DMS79 (cell line): ENCODE measurements at regions not wholly inside any gene's neighbourhood (a gene's known extent, or its start where the extent isn't known, plus 50 kb on each side); places are given as distances from the start of the nearest gene placed in this dataset.
"Not testable (repeated sequence)": the region's sequence is repeated elsewhere in the genome, so short reads cannot be mapped to it uniquely, and the experiment has no call there.

Experiments
- DNase-seq: peaks from one replicate; lab custom pipeline; 2025; lab: John Stamatoyannopoulos, UW

DNA sequence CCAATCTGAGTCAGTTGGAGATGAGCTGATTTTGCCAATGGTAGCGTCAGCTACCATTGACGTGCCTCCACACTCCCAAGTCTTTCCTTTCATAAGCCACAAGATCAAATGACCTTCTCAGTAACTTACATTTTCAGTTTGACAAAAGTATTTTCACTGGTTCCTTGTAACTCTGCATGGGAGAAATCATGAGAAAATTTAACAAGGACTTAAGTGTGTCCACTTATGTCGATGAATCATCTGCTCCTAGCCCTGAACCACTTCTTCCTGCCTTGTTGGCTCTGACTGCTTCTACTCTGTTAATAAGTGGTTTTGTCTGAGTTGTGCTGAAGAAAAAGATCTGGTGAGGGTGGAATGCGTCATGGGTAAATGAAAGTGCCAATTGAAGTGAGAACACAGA is 101.2 kb downstream of the NFKBIZ start:
- DNase-seq: peak; percentile 94

DNA sequence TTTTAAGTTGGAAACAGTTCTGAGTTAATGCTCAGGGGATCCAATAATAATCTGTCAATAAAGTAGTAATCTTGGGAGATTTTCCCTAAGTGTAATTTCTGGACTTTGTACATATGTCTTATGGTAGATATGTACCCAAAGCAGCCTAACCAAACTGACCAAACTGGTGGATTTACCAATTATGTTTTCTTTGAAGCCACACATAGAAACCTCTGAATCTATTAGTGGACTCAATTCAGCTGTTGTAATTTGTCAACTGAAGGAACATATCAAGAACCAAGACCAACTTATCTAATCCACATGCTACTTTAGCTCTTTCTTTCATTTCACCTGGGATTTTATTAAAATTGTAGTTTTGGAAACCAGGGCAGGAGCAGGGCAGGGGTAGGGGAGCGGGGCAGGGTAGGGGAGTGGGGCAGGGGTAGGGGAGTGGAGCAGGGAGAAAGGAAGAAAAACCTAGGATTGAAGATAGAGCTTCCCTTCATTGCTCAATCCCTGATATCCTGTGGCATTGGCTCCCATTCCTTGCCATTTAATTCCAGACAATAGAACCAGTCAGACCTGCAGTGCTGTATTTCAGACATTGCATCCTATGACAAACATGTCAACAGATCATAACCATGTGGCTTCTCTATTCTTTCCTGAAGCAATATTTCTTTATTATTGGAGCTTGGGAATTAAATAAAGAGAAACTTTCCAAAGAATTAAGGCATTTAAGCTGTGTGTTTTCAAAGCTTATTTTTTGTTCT is 101.8 kb downstream of the NFKBIZ start:
- no peak for DNase-seq

- peak; percentile 25 for DNase-seq
Measured at GRCh38 chr3:101954361-101954760, 105.0 kb downstream of the NFKBIZ start.

GRCh38 chr3:101954936-101955335 is 105.6 kb downstream of the NFKBIZ start:
- DNase-seq: peak; percentile 66

GRCh38 chr3:101962055-101962454 is 112.7 kb downstream of the NFKBIZ start:
- DNase-seq: no peak

DNA sequence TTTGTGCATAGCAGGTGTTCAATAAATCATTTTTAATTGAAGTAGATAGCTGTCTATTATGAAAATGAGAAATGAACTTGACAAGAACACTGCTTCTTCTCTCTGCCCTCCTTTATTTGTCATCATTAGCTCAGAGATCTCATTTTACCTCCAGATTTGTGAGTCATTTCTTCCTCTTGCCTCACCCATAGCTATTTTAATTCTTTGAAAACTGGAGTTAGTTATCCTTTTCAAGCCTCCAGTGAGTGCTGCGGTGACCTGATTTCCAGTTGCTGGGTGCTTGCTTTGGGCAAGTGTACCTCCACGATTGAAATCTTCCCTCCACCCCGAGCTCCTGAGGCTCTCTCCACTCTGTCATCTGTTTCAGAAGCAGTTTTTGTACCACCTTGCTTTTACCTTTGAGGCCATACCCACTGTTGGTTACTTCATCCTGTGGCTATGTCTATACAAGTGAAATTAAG is 114.6 kb downstream of the NFKBIZ start:
- DNase-seq: no peak

- no peak for DNase-seq
Measured at GRCh38 chr3:101964861-101965260, 115.5 kb downstream of the NFKBIZ start.

- no peak for DNase-seq
Measured at GRCh38 chr3:101966226-101966625, 116.9 kb downstream of the NFKBIZ start.

DNA sequence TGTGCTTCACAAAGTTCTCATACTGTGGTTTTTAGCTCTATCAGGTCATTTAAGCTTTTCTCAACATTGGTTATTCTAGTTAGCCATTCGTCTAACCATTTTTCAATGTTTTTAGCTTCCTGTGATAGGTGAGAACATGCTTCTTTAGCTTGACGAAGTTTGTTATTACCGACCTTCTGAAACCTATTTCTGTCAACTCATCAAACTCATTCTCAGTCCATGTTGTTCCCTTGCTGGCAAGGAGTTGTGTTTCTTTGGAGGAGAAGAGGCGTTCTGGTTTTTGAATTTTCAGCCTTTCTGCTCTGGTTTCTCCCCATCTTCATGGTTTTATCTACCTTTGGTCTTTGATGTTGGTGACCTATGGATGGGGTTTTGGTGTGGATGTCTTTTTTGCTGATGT is 120.9 kb downstream of the NFKBIZ start:
- no peak for DNase-seq

GRCh38 chr3:101970905-101971304 is 121.6 kb downstream of the NFKBIZ start:
- no peak for DNase-seq

DNA sequence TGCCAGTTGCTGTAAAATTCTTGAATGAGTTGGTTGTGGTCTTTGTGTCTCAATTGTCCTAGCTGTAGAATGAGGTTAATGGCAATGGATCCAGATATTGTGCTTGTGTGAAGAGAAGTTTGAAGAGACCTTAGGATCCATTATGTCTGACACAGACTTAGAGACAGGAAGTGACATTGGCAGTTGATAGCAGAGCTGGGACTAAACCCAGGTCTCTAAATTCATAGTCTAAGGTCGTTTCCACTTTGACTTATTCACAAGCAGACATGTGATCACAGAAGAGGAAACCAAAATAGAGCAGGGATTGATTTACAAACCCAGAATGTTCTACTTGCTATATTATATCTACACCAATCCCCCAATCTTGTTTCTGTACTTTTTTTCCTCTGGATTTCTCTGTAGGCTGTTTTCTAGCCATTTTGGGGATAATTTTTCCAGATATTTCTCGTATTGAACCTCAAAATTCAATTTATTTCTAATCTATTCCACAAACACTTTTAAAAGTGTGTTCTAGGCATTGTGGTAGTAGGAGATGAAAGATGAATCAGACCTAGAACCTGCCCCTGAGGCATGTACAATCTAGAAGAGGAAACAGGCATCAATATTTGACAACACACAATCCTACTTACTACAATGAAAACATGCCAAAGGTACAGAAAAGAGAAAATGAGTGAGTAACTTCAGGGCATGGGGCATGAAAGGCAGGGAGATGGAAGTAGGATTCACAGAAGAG is 123.3 kb downstream of the NFKBIZ start:
- no peak for DNase-seq

- no peak for DNase-seq
Measured at GRCh38 chr3:101973163-101973505, 123.8 kb downstream of the NFKBIZ start.

DNA sequence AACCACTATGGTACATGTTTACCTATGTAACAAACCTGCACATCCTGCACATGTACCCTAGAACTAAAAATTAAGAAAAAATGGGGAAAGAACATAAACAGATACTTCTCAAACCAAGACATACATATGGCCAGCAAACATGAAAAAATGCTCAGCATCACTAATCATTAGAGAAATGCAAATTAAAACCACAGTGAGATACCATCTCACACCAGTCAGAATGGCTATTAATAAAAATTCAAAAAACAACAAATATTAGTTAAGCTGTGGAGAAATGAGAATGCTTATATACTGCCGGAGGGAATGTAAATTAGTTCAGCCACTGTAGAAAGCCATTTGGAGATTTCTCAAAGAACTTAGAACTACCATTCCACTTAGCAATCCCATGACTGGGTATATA is 126.1 kb downstream of the NFKBIZ start:
- not testable (repeated sequence) for DNase-seq

DNA sequence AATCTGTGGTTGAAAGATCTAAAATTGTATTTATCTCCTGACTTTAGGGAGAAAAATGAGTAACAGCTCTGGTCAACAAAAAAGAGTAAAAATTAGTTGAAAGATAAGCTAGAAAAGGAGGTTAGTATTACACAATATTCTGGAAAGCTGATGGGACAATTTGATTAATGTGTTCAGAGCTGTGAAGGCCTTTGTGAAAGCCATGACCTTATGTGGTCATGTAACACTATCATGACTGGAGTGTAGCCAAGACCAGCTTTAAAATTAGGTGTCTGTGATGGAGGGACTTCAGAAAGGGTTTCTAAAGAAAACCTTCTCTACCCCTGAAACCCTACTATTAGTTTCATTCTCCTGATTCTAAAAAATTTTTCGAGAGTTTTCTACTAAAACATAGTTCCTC is 127.2 kb downstream of the NFKBIZ start:
- no peak for DNase-seq

DNA sequence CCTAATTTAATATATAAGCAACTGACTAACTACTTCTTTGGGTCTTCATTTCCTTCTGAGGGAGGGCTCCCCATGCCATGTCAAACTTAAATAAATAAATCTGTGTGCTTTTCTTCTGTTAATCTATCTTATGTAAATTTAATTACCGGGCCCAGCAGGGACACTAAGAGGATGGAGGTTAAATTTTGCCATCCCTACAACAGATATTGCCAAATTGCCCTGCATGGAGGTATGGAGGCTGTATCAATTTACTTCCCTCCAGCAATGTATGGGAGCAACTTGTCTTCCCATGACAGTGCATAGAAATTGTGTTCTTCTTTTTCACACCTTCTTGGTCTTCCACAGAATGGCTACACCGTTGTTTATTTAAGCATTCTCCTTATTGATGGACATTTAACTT is 129.0 kb downstream of the NFKBIZ start:
- no peak for DNase-seq

- DNase-seq: no peak
Measured at GRCh38 chr3:101979033-101979432, 129.7 kb downstream of the NFKBIZ start.

DNA sequence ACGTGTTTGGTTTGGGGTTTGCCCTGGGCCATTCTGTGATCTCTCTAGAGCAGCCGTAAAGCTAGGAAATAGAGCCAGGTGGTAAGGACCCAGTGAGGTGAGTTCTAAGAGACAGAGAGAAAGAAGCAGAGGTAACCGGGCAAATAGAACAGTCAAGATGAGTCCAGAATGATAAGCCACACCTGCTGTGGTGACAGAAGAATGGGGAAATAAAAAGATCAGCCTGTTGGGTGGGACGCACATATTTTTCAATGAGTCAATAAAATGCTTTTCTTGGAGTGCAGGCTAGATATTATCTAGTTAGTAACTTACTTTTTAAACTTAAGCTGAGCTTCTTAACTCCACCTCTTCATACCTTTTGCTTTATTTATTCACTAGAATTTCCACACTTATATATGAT is 135.0 kb downstream of the NFKBIZ start:
- no peak for DNase-seq

DNA sequence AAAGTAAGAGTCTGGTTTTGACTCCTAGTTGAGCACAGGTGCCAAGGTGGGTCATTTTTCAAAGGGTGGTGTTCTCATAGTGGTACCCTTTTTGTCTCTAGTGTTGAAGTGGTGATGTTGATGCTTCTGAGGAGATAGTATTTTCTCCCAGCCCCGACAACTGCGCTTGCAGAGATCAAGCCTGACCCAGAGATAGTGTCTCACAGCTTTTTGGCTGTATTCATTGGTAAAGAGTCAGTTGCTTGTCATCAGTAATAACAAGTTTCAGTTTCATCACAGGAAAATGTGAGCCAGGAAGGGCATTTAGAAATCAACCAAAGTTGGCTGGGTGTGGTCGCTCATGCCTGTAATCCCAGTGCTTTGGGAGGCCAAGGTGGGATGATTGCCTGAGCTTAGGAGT is 139.3 kb downstream of the NFKBIZ start:
- no peak for DNase-seq

DNA sequence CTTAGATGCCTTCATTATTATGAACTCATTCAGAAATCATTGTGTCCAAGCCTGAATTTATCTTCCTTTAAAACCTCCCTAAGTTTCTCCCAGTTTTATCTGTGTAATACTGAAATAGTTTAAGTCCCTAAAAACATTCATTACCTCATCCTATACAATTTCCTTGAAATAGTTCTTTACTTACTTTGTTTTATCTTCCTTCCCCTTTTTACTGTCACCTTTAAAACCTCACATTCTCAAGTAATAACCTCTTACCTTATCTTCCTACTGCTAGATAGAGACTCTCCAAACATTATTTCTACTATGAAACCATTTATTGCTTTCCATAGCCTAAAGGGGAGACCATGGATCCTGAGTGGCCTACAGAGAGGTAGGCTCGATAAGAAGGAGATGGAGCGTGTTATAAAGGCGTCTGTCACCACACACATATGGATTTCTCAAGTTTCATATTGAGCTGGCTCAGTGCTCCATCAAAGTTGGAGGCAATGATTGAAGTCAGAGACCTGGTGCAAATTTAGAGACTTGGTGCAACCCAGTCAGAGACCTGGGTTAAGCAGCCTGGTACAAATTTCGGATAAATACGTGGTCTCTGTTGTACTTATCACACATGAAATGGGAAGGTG is 140.4 kb downstream of the NFKBIZ start:
- no peak for DNase-seq

- no peak for DNase-seq
Measured at GRCh38 chr3:101992863-101993262, 143.5 kb downstream of the NFKBIZ start.

- no peak for DNase-seq
Measured at GRCh38 chr3:101994386-101994785, 145.1 kb downstream of the NFKBIZ start.

DNA sequence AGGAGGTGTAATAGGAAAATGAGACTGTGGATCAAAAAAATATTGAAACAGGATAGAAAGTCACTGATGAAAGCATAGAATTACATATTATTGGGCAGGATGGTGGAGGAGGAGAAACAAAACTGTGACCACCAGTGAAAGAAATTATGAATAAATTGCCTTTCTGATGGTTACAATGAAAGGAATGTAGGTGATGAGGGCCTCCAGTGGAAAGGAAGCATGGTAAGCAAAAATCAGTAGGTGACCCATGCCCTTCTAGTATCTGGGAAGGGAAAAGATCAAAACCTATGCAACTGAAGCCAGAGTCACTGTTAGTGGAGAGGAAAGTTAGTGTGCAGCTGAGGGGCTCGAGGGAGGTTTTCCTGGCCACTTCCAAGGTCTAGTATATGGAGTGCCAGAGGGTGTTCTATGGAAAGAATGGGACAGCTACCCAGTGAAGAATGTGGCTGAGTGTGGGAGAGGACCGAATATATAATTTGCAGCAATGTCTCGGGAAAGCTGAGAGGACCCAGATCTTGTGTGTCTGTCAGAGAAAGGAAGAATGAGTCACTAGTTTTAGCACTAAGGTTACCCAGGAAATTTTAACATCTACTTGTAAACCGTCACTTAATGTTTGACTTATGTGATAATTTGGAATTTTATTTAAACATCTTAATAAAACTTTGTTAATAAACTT is 146.2 kb downstream of the NFKBIZ start:
- no peak for DNase-seq

DNA sequence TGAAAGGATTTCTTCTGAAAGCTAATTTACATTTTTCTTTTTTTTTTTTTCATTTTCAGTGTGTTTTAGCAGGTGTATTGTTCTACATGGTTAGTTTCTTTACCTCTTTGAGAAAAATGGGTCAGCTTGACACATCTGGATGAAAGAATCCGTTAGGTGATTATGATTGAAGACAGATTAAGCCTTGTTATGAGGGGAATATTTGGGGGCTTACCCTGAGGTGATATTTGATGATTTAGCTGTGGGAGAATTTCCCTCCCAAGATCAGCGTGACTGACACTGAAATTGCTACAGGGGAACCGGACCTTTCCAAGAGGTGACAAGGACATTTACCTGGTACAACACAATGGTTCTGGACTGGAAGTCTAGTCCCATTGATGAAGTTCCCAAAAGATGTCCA is 147.5 kb downstream of the NFKBIZ start:
- no peak for DNase-seq
